ENCODE measurements at regions not wholly inside any gene's neighbourhood (a gene's known extent, or its start where the extent isn't known, plus 50 kb on each side); places are given as distances from the start of the nearest gene placed in this dataset.

GRCh38 chr2:8615252-8615575, 66.6 kb upstream of the ID2 start:
- Mint-ChIP-seq H3K27me3 (peaks cover 2% of the 10 kb centered on the region), H3K36me3 (ENCODE audit: low read depth) (no peaks in the 10 kb centered on the region), H3K4me3 (no peak overlapping the region), H3K9me3 (no peaks in the 10 kb centered on the region), H3K4me1 (ENCODE audit: low read depth) (peaks cover 4% of the 10 kb centered on the region), H3K27ac (no peak overlapping the region)
- ChIA-PET POLR2A (no interaction called here), CTCF (no interaction called here)
- DNase-seq, result no peak
- TF ChIP-seq CTCF (IDR thresholded peaks at IDR 0.05), result no peak
- intact Hi-C loops (cut with micrococcal nuclease), result no loop called here
- ATAC-seq, result no peak

GRCh38 chr2:8615576-8616281, 66.1 kb upstream of the ID2 start:
- Mint-ChIP-seq H3K4me1 (ENCODE audit: low read depth) (peaks cover 4% of the 10 kb centered on the region), H3K27me3 (peaks cover 3% of the 10 kb centered on the region), H3K27ac (no peak overlapping the region), H3K4me3 (no peak overlapping the region), H3K36me3 (ENCODE audit: low read depth) (no peaks in the 10 kb centered on the region), H3K9me3 (no peaks in the 10 kb centered on the region)
- intact Hi-C loops (cut with micrococcal nuclease), result no loop called here
- ATAC-seq (no peak), DNase-seq (no peak)
- ChIA-PET POLR2A (no interaction called here), CTCF (no interaction called here)
- TF ChIP-seq CTCF (IDR thresholded peaks at IDR 0.05), result no peak

- DNase-seq, result no peak
- H3K36me3 Mint-ChIP-seq (ENCODE audit: low read depth), result no peaks in the 10 kb centered on the region
- H3K27me3 Mint-ChIP-seq, result peaks cover 3% of the 10 kb centered on the region
- ChIA-PET POLR2A (interaction anchor here (0.8 kb wide), 1 partner anchor 26 kb away, joined by 3 read pairs; no protein-coding TSS in a partner anchor), CTCF (no interaction called here)
- intact Hi-C loops (cut with micrococcal nuclease), result no loop called here
- peaks cover 4% of the 10 kb centered on the region for H3K4me1 Mint-ChIP-seq (ENCODE audit: low read depth)
- H3K9me3 Mint-ChIP-seq, result no peaks in the 10 kb centered on the region
- H3K4me3 Mint-ChIP-seq, result no peak overlapping the region
- no peak overlapping the region for H3K27ac Mint-ChIP-seq
- no peak for ATAC-seq
- TF ChIP-seq CTCF (IDR thresholded peaks at IDR 0.05), result no peak
Measured at GRCh38 chr2:8617048-8617447, 64.8 kb upstream of the ID2 start.

- no peaks in the 10 kb centered on the region for H3K9me3 Mint-ChIP-seq
- DNase-seq (no peak), ATAC-seq (no peak)
- H3K4me3 Mint-ChIP-seq, result no peak overlapping the region
- H3K4me1 Mint-ChIP-seq (ENCODE audit: low read depth), result peaks cover 4% of the 10 kb centered on the region
- intact Hi-C loops (cut with micrococcal nuclease), result no loop called here
- peaks cover 3% of the 10 kb centered on the region for H3K27me3 Mint-ChIP-seq
- no peak overlapping the region for H3K27ac Mint-ChIP-seq
- TF ChIP-seq CTCF (IDR thresholded peaks at IDR 0.05), result no peak
- CTCF ChIA-PET, result no interaction called here
- POLR2A ChIA-PET, result interaction anchor here (0.8 kb wide), 1 partner anchor 26 kb away, joined by 3 read pairs; no protein-coding TSS in a partner anchor
- no peaks in the 10 kb centered on the region for H3K36me3 Mint-ChIP-seq (ENCODE audit: low read depth)
Measured at GRCh38 chr2:8617590-8617989, 64.3 kb upstream of the ID2 start.

- H3K9me3 Mint-ChIP-seq, result no peaks in the 10 kb centered on the region
Measured at GRCh38 chr2:8619071-8619470, 62.8 kb upstream of the ID2 start.

More at GRCh38 chr2:8619071-8619470, 62.8 kb upstream of the ID2 start:
- no peak for TF ChIP-seq CTCF (IDR thresholded peaks at IDR 0.05)
- no peaks in the 10 kb centered on the region for H3K4me1 Mint-ChIP-seq (ENCODE audit: low read depth)
- no peak for DNase-seq
- no peaks in the 10 kb centered on the region for H3K36me3 Mint-ChIP-seq (ENCODE audit: low read depth)
- no peak overlapping the region for H3K27ac Mint-ChIP-seq
- H3K4me3 Mint-ChIP-seq, result no peak overlapping the region
- ChIA-PET CTCF (no interaction called here), POLR2A (no interaction called here)
- peaks cover 1% of the 10 kb centered on the region for H3K27me3 Mint-ChIP-seq
- ATAC-seq, result no peak
- intact Hi-C loops (cut with micrococcal nuclease), result no loop called here
